ENCODE measurements at regions not wholly inside any gene's neighbourhood (a gene's known extent, or its start where the extent isn't known, plus 50 kb on each side); places are given as distances from the start of the nearest gene placed in this dataset.

- DNase-seq (ENCODE audit: low read depth) = no peak
Measured at GRCh38 chr7:84422790-84423189, 228.2 kb upstream of the SEMA3A start.

- peak; percentile 31 for DNase-seq (ENCODE audit: low read depth)
Measured at GRCh38 chr7:84412161-84412969, 217.8 kb upstream of the SEMA3A start.

- peak; percentile 80 for DNase-seq (ENCODE audit: low read depth)
Measured at GRCh38 chr7:84399661-84400060, 205.1 kb upstream of the SEMA3A start.

GRCh38 chr7:84394219-84394618 is 199.6 kb upstream of the SEMA3A start:
- no peak for DNase-seq (ENCODE audit: low read depth)

GRCh38 chr7:84393786-84394185 is 199.2 kb upstream of the SEMA3A start:
- no peak for DNase-seq (ENCODE audit: low read depth)

- no peak for DNase-seq (ENCODE audit: low read depth)
Measured at GRCh38 chr7:84390845-84391244, 196.3 kb upstream of the SEMA3A start.

GRCh38 chr7:84389242-84389641 is 194.7 kb upstream of the SEMA3A start:
- DNase-seq (ENCODE audit: low read depth) = no peak

GRCh38 chr7:84387595-84387994 is 193.0 kb upstream of the SEMA3A start:
- no peak for DNase-seq (ENCODE audit: low read depth)

GRCh38 chr7:84384417-84384816 is 189.8 kb upstream of the SEMA3A start:
- DNase-seq (ENCODE audit: low read depth) = no peak

GRCh38 chr7:84379446-84379845 is 184.9 kb upstream of the SEMA3A start:
- no peak for DNase-seq (ENCODE audit: low read depth)

GRCh38 chr7:84372712-84373111 is 178.1 kb upstream of the SEMA3A start:
- no peak for DNase-seq (ENCODE audit: low read depth)

- peak; percentile 77 for DNase-seq (ENCODE audit: low read depth)
Measured at GRCh38 chr7:84372155-84372621, 177.6 kb upstream of the SEMA3A start.

GRCh38 chr7:84370114-84370513 is 175.5 kb upstream of the SEMA3A start:
- no peak for DNase-seq (ENCODE audit: low read depth)

- DNase-seq (ENCODE audit: low read depth) = no peak
Measured at GRCh38 chr7:84368122-84368521, 173.5 kb upstream of the SEMA3A start.

- DNase-seq (ENCODE audit: low read depth) = peak; percentile 39
Measured at GRCh38 chr7:84364708-84365107, 170.1 kb upstream of the SEMA3A start.

GRCh38 chr7:84363741-84364140 is 169.2 kb upstream of the SEMA3A start:
- DNase-seq (ENCODE audit: low read depth) = no peak

- no peak for DNase-seq (ENCODE audit: low read depth)
Measured at GRCh38 chr7:84362828-84363227, 168.2 kb upstream of the SEMA3A start.

GRCh38 chr7:84362360-84362759 is 167.8 kb upstream of the SEMA3A start:
- DNase-seq (ENCODE audit: low read depth) = no peak

- DNase-seq (ENCODE audit: low read depth) = no peak
Measured at GRCh38 chr7:84354866-84355265, 160.3 kb upstream of the SEMA3A start.

GRCh38 chr7:84354030-84354429 is 159.4 kb upstream of the SEMA3A start:
- DNase-seq (ENCODE audit: low read depth) = no peak

- peak; percentile 66 for DNase-seq (ENCODE audit: low read depth)
Measured at GRCh38 chr7:84339306-84339705, 144.7 kb upstream of the SEMA3A start.

GRCh38 chr7:84337429-84337828 is 142.8 kb upstream of the SEMA3A start:
- DNase-seq (ENCODE audit: low read depth) = no peak

GRCh38 chr7:84336766-84337165 is 142.2 kb upstream of the SEMA3A start:
- DNase-seq (ENCODE audit: low read depth) = no peak
